Fibroblast of mammary gland (primary cell): ENCODE measurements at regions not wholly inside any gene's neighbourhood (a gene's known extent, or its start where the extent isn't known, plus 50 kb on each side); places are given as distances from the start of the nearest gene placed in this dataset.

Experiments used
- DNase-seq: peaks from one replicate; pipeline ENCODE4 v3.0.0-alpha.2; 2010; ENCODE audit warnings: low read depth
- H3K4me3 ChIP-seq: 2 replicates; pipeline ENCODE4 v1.5.1; 2011; ENCODE audit warnings: low read depth, mild to moderate bottlenecking, low read length, moderate library complexity; ENCODE audit not compliant: control insufficient read depth
- TF ChIP-seq, protein P1 (sequence below): conservative IDR thresholded peaks from 2 replicates; pipeline ENCODE4 v1.5.1; 2011; ENCODE audit warnings: low read depth, low read length, inconsistent platforms; ENCODE audit not compliant: control insufficient read depth, insufficient read depth

DNA sequence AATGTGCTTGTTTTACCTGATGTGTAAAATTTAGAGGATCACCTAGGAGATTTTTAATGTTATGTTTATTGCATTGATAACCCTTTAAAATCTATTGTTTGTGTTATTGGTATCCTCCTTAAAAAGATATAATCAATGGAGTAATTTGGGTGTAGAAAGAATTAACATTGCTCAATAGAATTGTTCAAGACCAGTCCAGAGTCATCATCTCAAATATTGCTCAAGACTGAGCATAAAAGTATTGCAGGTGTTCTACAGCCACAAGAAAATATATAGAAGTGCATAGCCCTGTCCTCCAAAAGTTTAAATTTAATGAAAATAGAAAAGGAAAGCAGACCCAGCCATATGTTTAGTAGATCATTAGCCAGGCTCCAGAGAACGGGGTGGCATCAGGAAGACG is 102.5 kb upstream of the ARID2 start:
- no peak overlapping the region for H3K4me3 ChIP-seq
- TF ChIP-seq, protein P1, sequence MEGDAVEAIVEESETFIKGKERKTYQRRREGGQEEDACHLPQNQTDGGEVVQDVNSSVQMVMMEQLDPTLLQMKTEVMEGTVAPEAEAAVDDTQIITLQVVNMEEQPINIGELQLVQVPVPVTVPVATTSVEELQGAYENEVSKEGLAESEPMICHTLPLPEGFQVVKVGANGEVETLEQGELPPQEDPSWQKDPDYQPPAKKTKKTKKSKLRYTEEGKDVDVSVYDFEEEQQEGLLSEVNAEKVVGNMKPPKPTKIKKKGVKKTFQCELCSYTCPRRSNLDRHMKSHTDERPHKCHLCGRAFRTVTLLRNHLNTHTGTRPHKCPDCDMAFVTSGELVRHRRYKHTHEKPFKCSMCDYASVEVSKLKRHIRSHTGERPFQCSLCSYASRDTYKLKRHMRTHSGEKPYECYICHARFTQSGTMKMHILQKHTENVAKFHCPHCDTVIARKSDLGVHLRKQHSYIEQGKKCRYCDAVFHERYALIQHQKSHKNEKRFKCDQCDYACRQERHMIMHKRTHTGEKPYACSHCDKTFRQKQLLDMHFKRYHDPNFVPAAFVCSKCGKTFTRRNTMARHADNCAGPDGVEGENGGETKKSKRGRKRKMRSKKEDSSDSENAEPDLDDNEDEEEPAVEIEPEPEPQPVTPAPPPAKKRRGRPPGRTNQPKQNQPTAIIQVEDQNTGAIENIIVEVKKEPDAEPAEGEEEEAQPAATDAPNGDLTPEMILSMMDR: no peak
- DNase-seq: no peak

DNA sequence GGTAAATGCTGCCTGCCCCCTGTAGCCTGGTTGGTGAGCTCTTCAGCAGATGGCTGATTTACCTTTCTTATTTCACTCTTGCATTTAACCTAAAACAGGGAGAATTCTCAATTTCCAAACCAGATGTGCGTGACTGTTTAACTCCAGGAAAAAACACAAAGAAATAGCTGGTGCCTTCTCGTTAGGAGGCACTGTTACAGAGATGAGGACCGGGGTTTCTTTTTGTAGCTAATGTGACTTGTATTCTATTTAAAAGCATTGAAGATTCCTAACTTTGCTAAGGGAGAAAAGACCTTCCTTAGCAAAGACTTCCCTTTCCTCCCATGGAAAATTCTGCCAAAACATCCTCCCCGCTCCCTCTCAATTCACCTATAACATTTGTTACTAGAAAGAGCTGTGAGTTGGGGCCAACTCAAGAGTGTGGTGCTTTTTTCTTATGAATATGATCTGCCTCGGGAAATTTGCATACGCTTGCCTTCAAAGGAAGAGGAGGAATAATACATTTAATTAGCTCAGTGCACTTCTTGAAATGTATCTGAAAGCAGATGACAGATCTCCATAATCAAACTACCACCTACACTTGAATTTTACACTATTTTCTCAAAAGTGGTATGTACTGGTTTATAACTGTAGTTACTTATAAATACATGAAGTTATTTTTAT is 102.0 kb upstream of the ARID2 start:
- no peak overlapping the region for H3K4me3 ChIP-seq
- DNase-seq: no peak
- TF ChIP-seq, protein P1: no peak

DNA sequence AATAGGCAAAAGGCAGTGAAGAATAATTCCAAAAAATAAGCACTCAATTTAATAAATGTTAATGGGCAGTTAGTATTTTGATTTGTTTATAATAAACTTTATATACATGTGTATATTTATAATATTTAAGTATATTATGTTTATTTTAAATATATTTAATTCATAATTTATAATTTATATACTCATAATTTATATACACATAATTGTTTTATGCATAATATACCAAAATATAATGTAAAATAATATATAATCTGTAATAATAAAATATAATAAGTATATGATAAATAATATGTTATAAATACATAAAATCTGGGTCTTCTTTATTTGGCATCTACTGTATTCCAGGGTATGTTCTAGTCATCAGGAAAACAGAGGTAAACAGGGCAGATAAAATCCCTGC is 100.2 kb upstream of the ARID2 start:
- TF ChIP-seq, protein P1: no peak
- DNase-seq: no peak
- no peak overlapping the region for H3K4me3 ChIP-seq

DNA sequence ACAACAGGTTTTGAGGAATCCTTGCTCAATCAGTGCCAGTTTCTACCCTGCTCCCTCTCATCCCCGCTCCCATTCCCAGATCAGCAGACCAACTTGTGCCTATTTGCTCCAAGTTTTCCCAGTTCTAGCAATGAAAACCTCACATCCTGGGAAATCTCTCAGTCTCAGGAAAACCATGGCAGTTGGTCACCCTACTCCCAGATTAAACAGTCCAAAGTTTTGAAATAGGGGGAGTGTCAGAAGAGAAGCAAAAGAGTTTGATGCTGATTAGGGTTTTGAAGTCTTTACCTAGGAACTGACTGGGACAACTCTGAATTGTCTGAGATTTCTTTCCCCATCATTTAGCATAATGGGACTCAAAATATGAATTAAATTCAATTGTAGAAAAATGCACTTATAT is 95.8 kb upstream of the ARID2 start:
- H3K4me3 ChIP-seq: no peak overlapping the region
- no peak for DNase-seq
- TF ChIP-seq, protein P1: no peak

DNA sequence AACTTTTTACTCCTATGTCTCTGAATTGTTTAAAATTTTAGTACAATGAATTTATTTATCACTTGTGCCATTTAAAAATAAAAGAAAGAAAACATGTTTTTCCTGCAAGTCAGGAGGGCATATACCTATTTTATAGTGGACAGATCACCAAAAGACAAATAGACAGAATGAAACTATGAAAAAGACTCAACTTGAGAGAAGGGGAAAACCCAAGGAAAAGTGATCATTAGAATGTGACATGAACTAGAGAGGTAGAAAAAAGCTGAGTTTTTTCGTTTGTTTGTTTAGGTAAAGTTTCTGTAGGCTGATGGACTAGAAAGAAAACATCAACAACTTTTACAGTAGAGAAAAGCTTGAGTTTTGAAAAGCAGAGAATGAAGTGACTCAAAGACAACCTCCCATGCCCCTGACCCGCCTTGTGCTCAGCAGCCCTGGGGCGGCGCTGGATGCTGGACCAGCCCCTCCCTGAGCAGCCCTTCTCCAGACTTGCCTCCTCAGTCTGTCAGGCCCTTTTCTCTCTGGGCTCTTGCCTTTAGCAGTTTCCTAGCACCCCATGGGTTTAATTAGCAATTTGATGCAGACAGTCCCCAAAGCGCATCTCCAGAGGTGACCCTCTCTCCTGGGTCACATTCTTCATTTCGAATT is 95.1 kb upstream of the ARID2 start:
- TF ChIP-seq, protein P1: no peak
- no peak for DNase-seq
- H3K4me3 ChIP-seq: no peak overlapping the region

DNA sequence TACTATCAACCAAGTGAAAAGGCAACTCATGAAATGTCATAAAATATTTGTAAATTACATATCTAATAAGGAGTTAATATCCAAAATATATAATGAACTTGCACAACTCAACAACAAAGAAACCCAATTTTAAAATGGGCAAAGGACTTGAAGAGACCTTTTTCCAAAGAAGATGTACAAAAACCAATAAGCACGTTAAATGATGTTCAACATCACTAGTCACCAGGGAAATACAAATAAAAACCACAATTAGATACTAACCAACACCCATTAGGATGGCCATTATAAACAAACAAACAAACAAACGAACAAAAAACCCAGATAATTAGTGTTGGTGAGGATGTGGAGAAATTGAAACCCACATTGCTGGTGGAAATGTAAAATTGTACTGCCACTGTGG is 92.3 kb upstream of the ARID2 start:
- no peak overlapping the region for H3K4me3 ChIP-seq
- no peak for DNase-seq
- TF ChIP-seq, protein P1: no peak
